ENCODE measurements at regions not wholly inside any gene's neighbourhood (a gene's known extent, or its start where the extent isn't known, plus 50 kb on each side); places are given as distances from the start of the nearest gene placed in this dataset.
"Not testable (repeated sequence)": the region's sequence is repeated elsewhere in the genome, so short reads cannot be mapped to it uniquely, and the experiment has no call there.

- in situ Hi-C loops (cut with HindIII; ENCODE audit: low pct_unique_long_range_greater_than_20kb, low sequenced_read_pairs): no loop called here
- DNase-seq (ENCODE audit: low read depth in 1 of 2, low spot score in 1 of 2): no peak
- TF ChIP-seq JUND (IDR thresholded peaks at IDR 0.05; ENCODE audit: low read depth): no peak
These were observed 602.9 kb downstream of the NTRK3 start for GRCh38 chr15:87653646-87654045.

- in situ Hi-C loops (cut with HindIII; ENCODE audit: low pct_unique_long_range_greater_than_20kb, low sequenced_read_pairs): no loop called here
- no peak for TF ChIP-seq JUND (IDR thresholded peaks at IDR 0.05; ENCODE audit: low read depth)
- DNase-seq (ENCODE audit: low read depth in 1 of 2, low spot score in 1 of 2): no peak
These were observed 607.4 kb downstream of the NTRK3 start for GRCh38 chr15:87649175-87649574.

- no peak for DNase-seq (ENCODE audit: low read depth in 1 of 2, low spot score in 1 of 2)
- TF ChIP-seq JUND (IDR thresholded peaks at IDR 0.05; ENCODE audit: low read depth): no peak
- in situ Hi-C loops (cut with HindIII; ENCODE audit: low pct_unique_long_range_greater_than_20kb, low sequenced_read_pairs): no loop called here
These were observed 608.3 kb downstream of the NTRK3 start for GRCh38 chr15:87648278-87648677.

- in situ Hi-C loops (cut with HindIII; ENCODE audit: low pct_unique_long_range_greater_than_20kb, low sequenced_read_pairs): no loop called here
- no peak for TF ChIP-seq JUND (IDR thresholded peaks at IDR 0.05; ENCODE audit: low read depth)
- DNase-seq (ENCODE audit: low read depth in 1 of 2, low spot score in 1 of 2): no peak
These were observed 610.8 kb downstream of the NTRK3 start for GRCh38 chr15:87645723-87646122.

GRCh38 chr15:87642997-87643396 lies 613.5 kb downstream of the NTRK3 start:
- in situ Hi-C loops (cut with HindIII; ENCODE audit: low pct_unique_long_range_greater_than_20kb, low sequenced_read_pairs); DNase-seq (ENCODE audit: low read depth in 1 of 2, low spot score in 1 of 2): not testable (repeated sequence)

GRCh38 chr15:87639305-87640011 lies 617.1 kb downstream of the NTRK3 start:
- in situ Hi-C loops (cut with HindIII; ENCODE audit: low pct_unique_long_range_greater_than_20kb, low sequenced_read_pairs): no loop called here
- DNase-seq (ENCODE audit: low read depth in 1 of 2, low spot score in 1 of 2): no peak
- TF ChIP-seq JUND (IDR thresholded peaks at IDR 0.05; ENCODE audit: low read depth): no peak

GRCh38 chr15:87638554-87639083 lies 617.9 kb downstream of the NTRK3 start:
- no peak for DNase-seq (ENCODE audit: low read depth in 1 of 2, low spot score in 1 of 2)
- no peak for TF ChIP-seq JUND (IDR thresholded peaks at IDR 0.05; ENCODE audit: low read depth)
- in situ Hi-C loops (cut with HindIII; ENCODE audit: low pct_unique_long_range_greater_than_20kb, low sequenced_read_pairs): no loop called here

- in situ Hi-C loops (cut with HindIII; ENCODE audit: low pct_unique_long_range_greater_than_20kb, low sequenced_read_pairs): no loop called here
- TF ChIP-seq JUND (IDR thresholded peaks at IDR 0.05; ENCODE audit: low read depth): no peak
- DNase-seq (ENCODE audit: low read depth in 1 of 2, low spot score in 1 of 2): no peak
These were observed 622.2 kb downstream of the NTRK3 start for GRCh38 chr15:87634361-87634760.

- no peak for TF ChIP-seq JUND (IDR thresholded peaks at IDR 0.05; ENCODE audit: low read depth)
- no peak for DNase-seq (ENCODE audit: low read depth in 1 of 2, low spot score in 1 of 2)
- in situ Hi-C loops (cut with HindIII; ENCODE audit: low pct_unique_long_range_greater_than_20kb, low sequenced_read_pairs): no loop called here
These were observed 623.0 kb downstream of the NTRK3 start for GRCh38 chr15:87633525-87633924.

- in situ Hi-C loops (cut with HindIII; ENCODE audit: low pct_unique_long_range_greater_than_20kb, low sequenced_read_pairs): no loop called here
- TF ChIP-seq JUND (IDR thresholded peaks at IDR 0.05; ENCODE audit: low read depth): no peak
- DNase-seq (ENCODE audit: low read depth in 1 of 2, low spot score in 1 of 2): no peak
These were observed 624.2 kb downstream of the NTRK3 start for GRCh38 chr15:87632364-87632763.

- in situ Hi-C loops (cut with HindIII; ENCODE audit: low pct_unique_long_range_greater_than_20kb, low sequenced_read_pairs): no loop called here
- no peak for DNase-seq (ENCODE audit: low read depth in 1 of 2, low spot score in 1 of 2)
- TF ChIP-seq JUND (IDR thresholded peaks at IDR 0.05; ENCODE audit: low read depth): no peak
These were observed 624.8 kb downstream of the NTRK3 start for GRCh38 chr15:87631775-87632174.

- in situ Hi-C loops (cut with HindIII; ENCODE audit: low pct_unique_long_range_greater_than_20kb, low sequenced_read_pairs): no loop called here
- no peak for TF ChIP-seq JUND (IDR thresholded peaks at IDR 0.05; ENCODE audit: low read depth)
- DNase-seq (ENCODE audit: low read depth in 1 of 2, low spot score in 1 of 2): no peak
These were observed 625.4 kb downstream of the NTRK3 start for GRCh38 chr15:87631093-87631492.

GRCh38 chr15:87628311-87628710 lies 628.2 kb downstream of the NTRK3 start:
- no peak for TF ChIP-seq JUND (IDR thresholded peaks at IDR 0.05; ENCODE audit: low read depth)
- in situ Hi-C loops (cut with HindIII; ENCODE audit: low pct_unique_long_range_greater_than_20kb, low sequenced_read_pairs): no loop called here
- no peak for DNase-seq (ENCODE audit: low read depth in 1 of 2, low spot score in 1 of 2)

GRCh38 chr15:87626860-87627259 lies 629.7 kb downstream of the NTRK3 start:
- in situ Hi-C loops (cut with HindIII; ENCODE audit: low pct_unique_long_range_greater_than_20kb, low sequenced_read_pairs): no loop called here
- TF ChIP-seq JUND (IDR thresholded peaks at IDR 0.05; ENCODE audit: low read depth): no peak
- DNase-seq (ENCODE audit: low read depth in 1 of 2, low spot score in 1 of 2): no peak
